IMR-90 (cell line): ENCODE measurements at regions not wholly inside any gene's neighbourhood (a gene's known extent, or its start where the extent isn't known, plus 50 kb on each side); places are given as distances from the start of the nearest gene placed in this dataset.

Source experiments
- ATAC-seq: fragments of 200-7000 bp; cut with Tn5 transposase; 2 replicates; pipeline ENCODE4 v1.9.1; 2020; ENCODE audit warnings: low read depth, mild to moderate bottlenecking, moderate library complexity
- BruUV-seq: library from RNA; stranded (reverse); fragments of 400-500 nt; replicated peaks from 2 replicates; lab custom pipeline; 2021; lab: Mats Ljungman, UMichigan
- CTCF ChIA-PET: fragments of 300-600 bp; formaldehyde crosslinking; extraction: SDS; loops from one replicate; lab custom pipeline; 2021; ENCODE audit warnings: antibody characterized with exemption; lab: Yijun Ruan, JAX
- POLR2A ChIA-PET: fragments of 300-600 bp; sonication (Branson Sonifier 250); formaldehyde crosslinking; loops from one replicate; lab custom pipeline; 2022; ENCODE audit warnings: antibody characterized with exemption; ENCODE audit not compliant: unreplicated experiment; lab: Charles Lee
- DNase-seq: peaks from one replicate; pipeline ENCODE4 v3.0.0; 2013
- H2AFZ ChIP-seq: replicated peaks from 2 replicates; pipeline ENCODE3; 2013; ENCODE audit warnings: low read length, mild to moderate bottlenecking; ENCODE audit not compliant: poor library complexity
- H2AK5ac ChIP-seq: 2 replicates; pipeline ENCODE4 v1.6.1; 2013; ENCODE audit warnings: low read depth, low read length, inconsistent platforms
- H2AK9ac ChIP-seq: replicated peaks from 2 replicates; pipeline ENCODE3; 2013; ENCODE audit warnings: mild to moderate bottlenecking, low read depth, low read length, moderate library complexity; ENCODE audit not compliant: poor library complexity
- H2BK120ac ChIP-seq: 2 replicates; pipeline ENCODE4 v1.6.1; 2013; ENCODE audit warnings: low read depth, low read length, inconsistent platforms
- H2BK15ac ChIP-seq: 3 replicates; pipeline ENCODE4 v1.6.1; 2013; ENCODE audit warnings: low read depth, low read length, inconsistent platforms
- H2BK20ac ChIP-seq: 2 replicates; pipeline ENCODE4 v1.6.1; 2013; ENCODE audit warnings: low read depth, mild to moderate bottlenecking, inconsistent platforms, low read length, moderate library complexity
- H2BK5ac ChIP-seq: 2 replicates; pipeline ENCODE4 v1.6.1; 2013; ENCODE audit warnings: mild to moderate bottlenecking, low read depth, low read length, inconsistent platforms; ENCODE audit not compliant: poor library complexity, severe bottlenecking
- H3K14ac ChIP-seq: replicated peaks from 2 replicates; pipeline ENCODE4 v1.6.1; 2013; ENCODE audit warnings: low read depth, low read length, inconsistent platforms
- H3K18ac ChIP-seq: 2 replicates; pipeline ENCODE4 v1.6.1; 2013; ENCODE audit warnings: low read depth, low read length, control low read depth
- H3K23ac ChIP-seq: 2 replicates; pipeline ENCODE4 v1.6.1; 2013; ENCODE audit warnings: low read depth, low read length, inconsistent platforms
- H3K27ac ChIP-seq: 2 replicates; pipeline ENCODE4 v1.5.1; 2013; ENCODE audit warnings: mild to moderate bottlenecking, control low read depth, low read length; ENCODE audit not compliant: insufficient read depth
- H3K27me3 ChIP-seq: 2 replicates; pipeline ENCODE4 v1.6.1; 2013; ENCODE audit warnings: low read length; ENCODE audit not compliant: control insufficient read depth, insufficient read depth
- H3K36me3 ChIP-seq: 2 replicates; pipeline ENCODE4 v1.6.1; 2013; ENCODE audit warnings: low read length, mixed read lengths; ENCODE audit not compliant: control insufficient read depth, insufficient read depth
- H3K4ac ChIP-seq: 2 replicates; pipeline ENCODE4 v1.6.1; 2013; ENCODE audit warnings: low read depth, low read length, inconsistent platforms
- H3K4me1 ChIP-seq: 2 replicates; pipeline ENCODE4 v1.6.1; 2013; ENCODE audit warnings: low read length, mixed read lengths; ENCODE audit not compliant: control insufficient read depth, insufficient read depth
- H3K4me2 ChIP-seq: 2 replicates; pipeline ENCODE4 v1.6.1; 2013; ENCODE audit warnings: low read depth, mild to moderate bottlenecking, control low read depth, low read length, moderate library complexity
- H3K4me3 ChIP-seq: 2 replicates; pipeline ENCODE4 v1.5.1; 2013; ENCODE audit warnings: low read depth, mild to moderate bottlenecking, control low read depth, low read length, moderate library complexity; ENCODE audit not compliant: insufficient read depth
- H3K56ac ChIP-seq: 2 replicates; pipeline ENCODE4 v1.6.1; 2013; ENCODE audit warnings: low read length, inconsistent platforms; ENCODE audit not compliant: insufficient read depth; ENCODE audit errors: extremely low read depth
- H3K79me1 ChIP-seq, 2 experiments: 2 replicates each; pipeline ENCODE4 v1.6.1; 2013; ENCODE audit warnings: low read length in 2 of 2, inconsistent platforms in 1 of 2, low read depth in 1 of 2
- H3K9ac ChIP-seq: 2 replicates; pipeline ENCODE4 v1.6.1; 2013; ENCODE audit warnings: low read depth, low read length, control low read depth
- H3K9me1 ChIP-seq: 2 replicates; pipeline ENCODE4 v1.6.1; 2013; ENCODE audit warnings: low read length, inconsistent platforms; ENCODE audit not compliant: insufficient read depth
- H3K9me3 ChIP-seq: 2 replicates; pipeline ENCODE4 v1.6.1; 2013; ENCODE audit warnings: low read length; ENCODE audit not compliant: control insufficient read depth, insufficient read depth
- H4K20me1 ChIP-seq: 2 replicates; pipeline ENCODE4 v1.6.1; 2013; ENCODE audit warnings: low read length, inconsistent platforms; ENCODE audit not compliant: insufficient read depth
- H4K5ac ChIP-seq: 2 replicates; pipeline ENCODE4 v1.6.1; 2013; ENCODE audit warnings: mild to moderate bottlenecking, low read depth, low read length, control low read depth
- H4K8ac ChIP-seq, 2 experiments: 2 replicates each; pipeline ENCODE4 v1.6.1; 2013; ENCODE audit warnings: low read depth in 2 of 2, low read length in 2 of 2, control low read depth in 1 of 2, inconsistent platforms in 1 of 2
- H4K91ac ChIP-seq: 2 replicates; pipeline ENCODE4 v1.6.1; 2013; ENCODE audit warnings: low read depth, low read length, inconsistent platforms; ENCODE audit not compliant: insufficient read depth
- BHLHE40 ChIP-seq: fragments of 150-350 bp; IDR thresholded peaks from 2 replicates; pipeline ENCODE4 v1.6.1; 2016; ENCODE audit warnings: mild to moderate bottlenecking, low read depth, low read length
- CEBPB ChIP-seq: IDR thresholded peaks from 2 replicates; pipeline ENCODE4 v1.6.1; 2012; ENCODE audit warnings: low read depth, low read length, improper control_type of control experiment
- CHD1 ChIP-seq: IDR thresholded peaks from 2 replicates; pipeline ENCODE4 v1.6.1; 2012; ENCODE audit warnings: low read depth, low read length, improper control_type of control experiment
- FOS ChIP-seq: fragments of 150-350 bp; IDR thresholded peaks from 2 replicates; pipeline ENCODE4 v1.6.1; 2016; ENCODE audit warnings: low read depth, low read length
- MAFK ChIP-seq: IDR thresholded peaks from 2 replicates; pipeline ENCODE4 v1.6.1; 2012; ENCODE audit warnings: low read depth, low read length, improper control_type of control experiment
- MAZ ChIP-seq: IDR thresholded peaks from 2 replicates; pipeline ENCODE4 v1.6.1; 2012; ENCODE audit warnings: low read depth, mild to moderate bottlenecking, low read length, improper control_type of control experiment, moderate library complexity, borderline replicate concordance
- MXI1 ChIP-seq: IDR thresholded peaks from 2 replicates; pipeline ENCODE4 v1.6.1; 2012; ENCODE audit warnings: low read depth, mild to moderate bottlenecking, low read length, moderate library complexity, borderline replicate concordance
- NFE2L2 ChIP-seq: fragments of 150-350 bp; IDR thresholded peaks from 2 replicates; pipeline ENCODE4 v1.6.1; 2016; ENCODE audit warnings: low read depth, mild to moderate bottlenecking, low read length
- POLR2A ChIP-seq: IDR thresholded peaks from 2 replicates; pipeline ENCODE4 v1.6.1; 2012; ENCODE audit warnings: mild to moderate bottlenecking, low read depth, low read length
- RAD21 ChIP-seq: IDR thresholded peaks from 2 replicates; pipeline ENCODE4 v1.6.1; 2012; ENCODE audit warnings: low read length, improper control_type of control experiment
- RCOR1 ChIP-seq: IDR thresholded peaks from 2 replicates; pipeline ENCODE4 v1.6.1; 2012; ENCODE audit warnings: mild to moderate bottlenecking, low read length, improper control_type of control experiment; ENCODE audit not compliant: insufficient replicate concordance
- RFX5 ChIP-seq: IDR thresholded peaks from 2 replicates; pipeline ENCODE4 v1.8.0; 2012; ENCODE audit warnings: low read depth, mild to moderate bottlenecking, low read length, moderate library complexity
- SMC3 ChIP-seq: fragments of 150-350 bp; IDR thresholded peaks from 2 replicates; pipeline ENCODE4 v1.6.1; 2016; ENCODE audit warnings: low read depth, mild to moderate bottlenecking, antibody characterized with exemption, low read length, moderate library complexity
- USF2 ChIP-seq: fragments of 150-350 bp; IDR thresholded peaks from 2 replicates; pipeline ENCODE4 v1.6.1; 2017; ENCODE audit warnings: mild to moderate bottlenecking, antibody characterized with exemption, low read length, low read depth
- WGBS, 2 experiments: methylation state at CpG; one replicate each; pipeline versions ENCODE4 v1.1.5 to v1.1.7; 2013; ENCODE audit warnings: missing lambda C conversion rate in 2 of 2; ENCODE audit not compliant: insufficient read length in 1 of 2; ENCODE audit errors: extremely low coverage in 2 of 2; 5-methylcytosine and 5-hydroxymethylcytosine counted together
- dilution Hi-C: fragments of 300-500 bp; cut with HindIII; formaldehyde crosslinking; loops from one replicate; pipeline ENCODE4 v1.14.3; 2018; ENCODE audit warnings: low sequenced_read_pairs; ENCODE audit not compliant: unreplicated experiment
- in situ Hi-C: fragments of 300-500 bp; cut with MboI; formaldehyde crosslinking; loops from 3 replicates; pipeline ENCODE4 v1.14.3; 2019; ENCODE audit warnings: low sequenced_read_pairs, inconsistent platforms, mixed read lengths
- intact Hi-C: fragments of 100-400 bp; cut with micrococcal nuclease; formaldehyde crosslinking; loops from 2 replicates; pipeline ENCODE4 v1.10.0; 2022
- TF ChIP-seq, protein P1 (sequence below): conservative IDR thresholded peaks from 2 replicates; pipeline ENCODE4 v1.5.1; 2012; ENCODE audit warnings: mild to moderate bottlenecking, low read depth, low read length, improper control_type of control experiment
- TF ChIP-seq, protein P2 (sequence below): fragments of 150-350 bp; IDR thresholded peaks from 2 replicates; pipeline ENCODE4 v1.6.1; 2016; ENCODE audit warnings: low read depth, mild to moderate bottlenecking, low read length, moderate library complexity, borderline replicate concordance

DNA sequence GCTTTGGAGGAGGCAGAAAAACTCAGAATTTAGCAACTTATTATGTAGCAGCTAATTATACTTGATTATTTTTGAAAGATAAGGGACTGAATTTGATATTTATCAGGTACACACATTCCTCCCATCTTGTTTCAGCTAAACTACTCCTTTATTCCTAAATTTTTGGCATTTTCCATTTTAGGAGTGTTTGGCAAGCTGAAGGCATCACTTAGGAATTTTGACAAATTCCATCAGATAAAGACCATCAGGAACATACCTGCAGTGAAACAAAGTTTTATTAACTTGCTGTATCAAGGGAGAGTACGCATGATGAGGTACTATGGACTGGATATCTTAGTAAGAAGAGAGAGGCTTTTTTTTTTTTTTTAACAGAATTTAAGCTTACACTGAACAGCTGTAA lies 1092.2 kb downstream of the PLA2G4A start:
- Histone ChIP-seq H2BK5ac (no peak overlapping the region), H3K4me1 (no peaks in the 10 kb centered on the region), H3K14ac (no peak overlapping the region), H2AK5ac (no peak overlapping the region), H2AK9ac (no peak overlapping the region), H3K9me1 (no peaks in the 10 kb centered on the region), H2BK120ac (no peak overlapping the region), H4K5ac (no peak overlapping the region), H4K8ac (no peak overlapping the region), H2BK15ac (no peak overlapping the region), H3K56ac (no peak overlapping the region), H3K27ac (no peak overlapping the region), H4K91ac (no peak overlapping the region), H3K9ac (no peak overlapping the region), H3K79me1 (no peaks in the 10 kb centered on the region), H3K36me3 (no peaks in the 10 kb centered on the region), H2BK20ac (no peak overlapping the region), H3K9me3 (no peaks in the 10 kb centered on the region), H2AFZ (no peak overlapping the region), H3K4ac (no peak overlapping the region), H3K4me2 (no peak overlapping the region), H3K4me3 (no peak overlapping the region), H3K23ac (no peak overlapping the region), H4K20me1 (no peaks in the 10 kb centered on the region), H3K18ac (no peak overlapping the region), H3K27me3 (no peaks in the 10 kb centered on the region)
- CTCF ChIA-PET = no interaction called here
- DNase-seq (no peak), ATAC-seq (no peak)
- intact Hi-C loops (loop anchor here (10.0 kb wide), 2 partner anchors 446 to 506 kb away; no protein-coding TSS in a partner anchor), in situ Hi-C loops (no loop called here), dilution Hi-C loops (no loop called here)
- BruUV-seq = no TSS peak
- TF ChIP-seq USF2 = no peak
- no peak for TF ChIP-seq MAZ
- TF ChIP-seq, protein P1, sequence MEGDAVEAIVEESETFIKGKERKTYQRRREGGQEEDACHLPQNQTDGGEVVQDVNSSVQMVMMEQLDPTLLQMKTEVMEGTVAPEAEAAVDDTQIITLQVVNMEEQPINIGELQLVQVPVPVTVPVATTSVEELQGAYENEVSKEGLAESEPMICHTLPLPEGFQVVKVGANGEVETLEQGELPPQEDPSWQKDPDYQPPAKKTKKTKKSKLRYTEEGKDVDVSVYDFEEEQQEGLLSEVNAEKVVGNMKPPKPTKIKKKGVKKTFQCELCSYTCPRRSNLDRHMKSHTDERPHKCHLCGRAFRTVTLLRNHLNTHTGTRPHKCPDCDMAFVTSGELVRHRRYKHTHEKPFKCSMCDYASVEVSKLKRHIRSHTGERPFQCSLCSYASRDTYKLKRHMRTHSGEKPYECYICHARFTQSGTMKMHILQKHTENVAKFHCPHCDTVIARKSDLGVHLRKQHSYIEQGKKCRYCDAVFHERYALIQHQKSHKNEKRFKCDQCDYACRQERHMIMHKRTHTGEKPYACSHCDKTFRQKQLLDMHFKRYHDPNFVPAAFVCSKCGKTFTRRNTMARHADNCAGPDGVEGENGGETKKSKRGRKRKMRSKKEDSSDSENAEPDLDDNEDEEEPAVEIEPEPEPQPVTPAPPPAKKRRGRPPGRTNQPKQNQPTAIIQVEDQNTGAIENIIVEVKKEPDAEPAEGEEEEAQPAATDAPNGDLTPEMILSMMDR = no peak
- TF ChIP-seq CHD1 = no peak
- no peak for TF ChIP-seq RFX5
- no peak for TF ChIP-seq NFE2L2
- no peak for TF ChIP-seq RAD21
- TF ChIP-seq MXI1 = no peak
- TF ChIP-seq FOS = no peak
- no peak for TF ChIP-seq RCOR1
- TF ChIP-seq, protein P2, sequence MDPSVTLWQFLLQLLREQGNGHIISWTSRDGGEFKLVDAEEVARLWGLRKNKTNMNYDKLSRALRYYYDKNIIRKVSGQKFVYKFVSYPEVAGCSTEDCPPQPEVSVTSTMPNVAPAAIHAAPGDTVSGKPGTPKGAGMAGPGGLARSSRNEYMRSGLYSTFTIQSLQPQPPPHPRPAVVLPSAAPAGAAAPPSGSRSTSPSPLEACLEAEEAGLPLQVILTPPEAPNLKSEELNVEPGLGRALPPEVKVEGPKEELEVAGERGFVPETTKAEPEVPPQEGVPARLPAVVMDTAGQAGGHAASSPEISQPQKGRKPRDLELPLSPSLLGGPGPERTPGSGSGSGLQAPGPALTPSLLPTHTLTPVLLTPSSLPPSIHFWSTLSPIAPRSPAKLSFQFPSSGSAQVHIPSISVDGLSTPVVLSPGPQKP = no peak
- TF ChIP-seq BHLHE40 = no peak
- no peak for TF ChIP-seq MAFK
- no peak for TF ChIP-seq CEBPB
- no peak for TF ChIP-seq SMC3
- no peak for TF ChIP-seq POLR2A
- WGBS, 2 experiments = no CpG with 5 or more reads among the region's 1 CpG
- POLR2A ChIA-PET = no interaction called here
